AG09309 (cell line): ENCODE measurements at regions not wholly inside any gene's neighbourhood (a gene's known extent, or its start where the extent isn't known, plus 50 kb on each side); places are given as distances from the start of the nearest gene placed in this dataset.
A peak's percentile ranks its signal among the peaks of the same experiment; 100 is the strongest.

Source experiments
- DNase-seq: peaks from one replicate; pipeline ENCODE4 v3.0.0-alpha.2; 2010; ENCODE audit warnings: low read depth
- H3K4me3 ChIP-seq: 2 replicates; pipeline ENCODE4 v1.5.1; 2011; ENCODE audit warnings: mild to moderate bottlenecking, low read depth, low read length, moderate library complexity; ENCODE audit not compliant: control insufficient read depth
- TF ChIP-seq, protein P1 (sequence below): IDR thresholded peaks from 2 replicates; pipeline ENCODE4 v1.5.1; 2011; ENCODE audit warnings: mild to moderate bottlenecking, low read depth, low read length, inconsistent platforms; ENCODE audit not compliant: insufficient read depth, control insufficient read depth; ENCODE audit errors: missing control alignments

- no peak for DNase-seq
- TF ChIP-seq, protein P1, sequence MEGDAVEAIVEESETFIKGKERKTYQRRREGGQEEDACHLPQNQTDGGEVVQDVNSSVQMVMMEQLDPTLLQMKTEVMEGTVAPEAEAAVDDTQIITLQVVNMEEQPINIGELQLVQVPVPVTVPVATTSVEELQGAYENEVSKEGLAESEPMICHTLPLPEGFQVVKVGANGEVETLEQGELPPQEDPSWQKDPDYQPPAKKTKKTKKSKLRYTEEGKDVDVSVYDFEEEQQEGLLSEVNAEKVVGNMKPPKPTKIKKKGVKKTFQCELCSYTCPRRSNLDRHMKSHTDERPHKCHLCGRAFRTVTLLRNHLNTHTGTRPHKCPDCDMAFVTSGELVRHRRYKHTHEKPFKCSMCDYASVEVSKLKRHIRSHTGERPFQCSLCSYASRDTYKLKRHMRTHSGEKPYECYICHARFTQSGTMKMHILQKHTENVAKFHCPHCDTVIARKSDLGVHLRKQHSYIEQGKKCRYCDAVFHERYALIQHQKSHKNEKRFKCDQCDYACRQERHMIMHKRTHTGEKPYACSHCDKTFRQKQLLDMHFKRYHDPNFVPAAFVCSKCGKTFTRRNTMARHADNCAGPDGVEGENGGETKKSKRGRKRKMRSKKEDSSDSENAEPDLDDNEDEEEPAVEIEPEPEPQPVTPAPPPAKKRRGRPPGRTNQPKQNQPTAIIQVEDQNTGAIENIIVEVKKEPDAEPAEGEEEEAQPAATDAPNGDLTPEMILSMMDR, result no peak
- H3K4me3 ChIP-seq, result no peak overlapping the region
These were observed 612.8 kb downstream of the LMO4 start for GRCh38 chr1:87941337-87941946.

GRCh38 chr1:87942165-87942564 is 613.5 kb downstream of the LMO4 start:
- DNase-seq, result peak; percentile 13
- H3K4me3 ChIP-seq, result no peak overlapping the region
- TF ChIP-seq, protein P1, result no peak

GRCh38 chr1:87949711-87950110 is 621.0 kb downstream of the LMO4 start:
- no peak for DNase-seq
- TF ChIP-seq, protein P1, result no peak
- no peak overlapping the region for H3K4me3 ChIP-seq

GRCh38 chr1:87950369-87950768 is 621.7 kb downstream of the LMO4 start:
- TF ChIP-seq, protein P1, result no peak
- no peak overlapping the region for H3K4me3 ChIP-seq
- DNase-seq, result no peak

DNA sequence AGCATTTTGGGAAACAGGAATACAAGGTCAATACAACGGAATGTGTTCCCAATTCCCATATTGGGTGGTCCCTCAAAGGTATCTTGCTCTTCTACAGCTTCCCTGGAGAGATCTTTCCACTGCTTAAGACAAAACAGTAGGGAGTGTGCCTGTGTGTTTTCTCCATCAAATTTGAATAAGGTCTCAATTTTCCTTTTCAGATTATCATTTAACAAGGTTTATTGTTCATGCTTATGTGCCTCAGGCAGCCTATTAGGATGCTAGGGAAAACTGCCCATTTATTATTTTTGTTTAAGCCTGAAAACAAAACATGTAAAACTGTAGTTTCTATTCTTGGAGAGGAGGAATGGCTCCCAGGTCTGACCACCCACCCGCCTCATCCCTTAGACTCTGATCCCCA is 622.7 kb downstream of the LMO4 start:
- DNase-seq, result no peak
- TF ChIP-seq, protein P1, result no peak
- H3K4me3 ChIP-seq, result no peak overlapping the region

GRCh38 chr1:87951852-87952251 is 623.2 kb downstream of the LMO4 start:
- TF ChIP-seq, protein P1, result no peak

More at GRCh38 chr1:87951852-87952251, 623.2 kb downstream of the LMO4 start:
- H3K4me3 ChIP-seq, result no peak overlapping the region
- no peak for DNase-seq
